ENCODE measurements at regions not wholly inside any gene's neighbourhood (a gene's known extent, or its start where the extent isn't known, plus 50 kb on each side); places are given as distances from the start of the nearest gene placed in this dataset.

DNA sequence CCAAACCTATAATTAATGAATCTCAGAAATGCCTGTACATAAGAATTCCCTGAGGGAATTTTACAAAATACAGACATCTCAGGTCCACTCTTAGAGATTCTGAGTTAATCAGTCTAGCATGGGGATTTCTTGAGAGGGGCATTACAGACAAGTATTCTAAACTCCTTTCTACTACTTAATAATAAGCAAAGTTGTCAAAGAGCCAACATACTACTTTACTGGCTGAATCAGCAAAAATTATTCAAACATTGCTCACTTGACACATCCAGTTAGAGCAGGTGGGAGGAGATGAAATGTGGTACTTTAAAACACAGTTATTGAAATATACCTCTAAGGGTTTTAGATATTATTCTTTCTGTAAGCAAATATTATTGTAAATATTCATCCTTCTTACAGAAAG, 1164.7 kb downstream of the CDY2B start:
- no peak for TF ChIP-seq TAF1 (conservative IDR thresholded peaks at IDR 0.05)
- TF ChIP-seq RAD21 (IDR thresholded peaks at IDR 0.05): no peak
- no peak for TF ChIP-seq CTCF (IDR thresholded peaks at IDR 0.05; ENCODE audit: low read depth, low read length, missing input control)
- TF ChIP-seq YY1 (IDR thresholded peaks at IDR 0.05): no peak
- no peak for TF ChIP-seq EGR1 (IDR thresholded peaks at IDR 0.05; ENCODE audit: low read depth in 2 of 2)
- TF ChIP-seq MAX (IDR thresholded peaks at IDR 0.05): no peak
- no peak for TF ChIP-seq GABPA (IDR thresholded peaks at IDR 0.05 in 1 of 2, conservative IDR thresholded peaks at IDR 0.05 in 1 of 2)
- TF ChIP-seq JUND (IDR thresholded peaks at IDR 0.05): no peak
- TF ChIP-seq, protein P1, sequence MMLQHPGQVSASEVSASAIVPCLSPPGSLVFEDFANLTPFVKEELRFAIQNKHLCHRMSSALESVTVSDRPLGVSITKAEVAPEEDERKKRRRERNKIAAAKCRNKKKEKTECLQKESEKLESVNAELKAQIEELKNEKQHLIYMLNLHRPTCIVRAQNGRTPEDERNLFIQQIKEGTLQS (IDR thresholded peaks at IDR 0.05): no peak
- TF ChIP-seq SP1 (IDR thresholded peaks at IDR 0.05): no peak
- no peak for TF ChIP-seq REST (IDR thresholded peaks at IDR 0.05)

Measured in liver (tissue), 3 donors.